ENCODE measurements at regions not wholly inside any gene's neighbourhood (a gene's known extent, or its start where the extent isn't known, plus 50 kb on each side); places are given as distances from the start of the nearest gene placed in this dataset.

GRCh38 chr15:95350908-95351307, 979.6 kb upstream of the NR2F2 start:
- no peak for DNase-seq

DNA sequence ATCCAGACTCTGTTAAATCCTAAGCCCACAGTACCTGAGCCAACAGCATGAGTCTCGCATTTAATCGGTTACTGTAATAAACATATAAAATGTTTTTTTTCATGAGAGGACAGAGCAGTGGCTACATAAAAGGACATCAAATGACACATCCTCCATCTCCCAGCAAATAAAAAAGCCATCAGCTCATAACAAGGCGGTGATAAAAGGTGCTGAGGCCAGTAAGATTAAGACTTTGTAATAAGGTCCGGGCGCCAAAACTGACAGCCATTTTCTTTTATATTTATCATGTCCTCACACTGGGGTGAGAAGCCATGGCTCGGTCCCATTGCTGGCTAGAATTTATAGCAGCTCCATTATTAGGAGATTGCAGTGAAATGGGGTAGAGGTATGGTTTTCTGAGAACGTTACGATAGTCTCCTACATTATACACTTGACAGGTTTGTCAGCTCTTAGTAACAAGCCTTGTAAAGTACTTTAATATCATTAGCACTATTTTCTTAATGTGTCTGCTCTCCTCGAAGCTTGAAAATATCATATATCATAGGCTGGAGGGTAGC, 977.8 kb upstream of the NR2F2 start:
- no peak for DNase-seq

GRCh38 chr15:95353512-95353911, 977.0 kb upstream of the NR2F2 start:
- DNase-seq, result no peak

- no peak for DNase-seq
Observed at GRCh38 chr15:95359966-95360365, 970.5 kb upstream of the NR2F2 start.

- DNase-seq, result no peak
Observed at GRCh38 chr15:95362306-95362705, 968.2 kb upstream of the NR2F2 start.

- DNase-seq, result no peak
Observed at GRCh38 chr15:95363646-95364045, 966.9 kb upstream of the NR2F2 start.

GRCh38 chr15:95365511-95366107, 964.9 kb upstream of the NR2F2 start:
- DNase-seq, result no peak

DNA sequence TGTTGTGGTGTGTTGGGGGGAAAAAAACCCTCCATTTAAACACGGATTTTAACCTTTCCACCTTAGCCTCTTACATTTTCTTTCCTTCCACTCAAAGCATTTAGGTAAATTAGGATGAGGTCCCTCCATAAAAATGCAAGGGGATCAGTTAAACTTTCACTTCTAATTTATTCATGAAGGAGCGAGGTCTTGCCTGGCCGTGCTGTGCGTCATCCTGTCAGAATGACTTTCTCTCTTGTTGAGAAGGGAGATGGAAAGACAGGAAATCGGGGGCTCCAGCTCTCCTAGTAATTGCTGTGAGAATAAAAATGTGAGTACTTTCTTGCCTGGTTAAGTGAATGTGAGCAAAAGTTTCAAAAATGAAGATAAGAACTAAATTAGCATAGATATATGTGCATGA, 962.3 kb upstream of the NR2F2 start:
- no peak for DNase-seq

- no peak for DNase-seq
Observed at GRCh38 chr15:95368755-95369601, 961.5 kb upstream of the NR2F2 start.

DNA sequence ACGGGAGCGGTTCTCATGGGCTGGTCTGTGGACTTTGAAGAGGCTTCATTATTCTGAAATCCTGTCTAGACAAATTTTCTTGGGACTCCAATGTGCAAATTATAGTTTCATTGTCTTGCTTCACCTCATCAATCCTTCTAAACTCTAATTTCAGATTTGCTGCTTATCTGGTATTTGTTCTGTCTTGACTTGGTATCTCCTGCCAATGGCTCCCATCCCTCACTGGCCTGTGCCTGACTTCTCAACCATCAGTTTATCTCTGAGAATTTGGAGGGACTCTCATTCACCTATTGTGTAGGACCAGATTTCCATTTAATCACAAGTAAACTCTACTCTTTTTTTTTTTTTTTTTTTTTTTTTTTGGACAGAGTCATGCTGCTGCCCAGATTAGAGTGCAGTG, 960.2 kb upstream of the NR2F2 start:
- DNase-seq, result no peak

- no peak for DNase-seq
Observed at GRCh38 chr15:95371664-95372063, 958.8 kb upstream of the NR2F2 start.

DNA sequence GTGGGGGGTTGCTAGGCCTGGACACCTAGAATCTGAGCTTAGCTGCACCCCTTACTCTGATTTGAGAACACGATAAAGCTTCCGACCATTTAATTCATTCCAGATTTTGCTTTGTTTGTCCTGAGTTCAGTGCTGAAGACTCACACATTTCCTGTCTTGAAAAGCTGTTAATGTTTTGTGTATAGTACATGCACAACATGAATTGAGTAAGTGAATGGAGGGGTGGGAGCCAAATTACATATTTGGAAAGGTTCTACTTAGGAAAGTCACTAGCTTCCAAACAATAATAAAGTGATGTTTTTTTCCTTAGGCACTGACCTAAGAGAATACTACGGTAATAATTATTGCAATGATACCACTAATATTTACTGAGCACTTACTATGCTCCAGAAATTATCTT, 955.2 kb upstream of the NR2F2 start:
- no peak for DNase-seq

GRCh38 chr15:95377258-95377852, 953.1 kb upstream of the NR2F2 start:
- DNase-seq, result no peak

DNA sequence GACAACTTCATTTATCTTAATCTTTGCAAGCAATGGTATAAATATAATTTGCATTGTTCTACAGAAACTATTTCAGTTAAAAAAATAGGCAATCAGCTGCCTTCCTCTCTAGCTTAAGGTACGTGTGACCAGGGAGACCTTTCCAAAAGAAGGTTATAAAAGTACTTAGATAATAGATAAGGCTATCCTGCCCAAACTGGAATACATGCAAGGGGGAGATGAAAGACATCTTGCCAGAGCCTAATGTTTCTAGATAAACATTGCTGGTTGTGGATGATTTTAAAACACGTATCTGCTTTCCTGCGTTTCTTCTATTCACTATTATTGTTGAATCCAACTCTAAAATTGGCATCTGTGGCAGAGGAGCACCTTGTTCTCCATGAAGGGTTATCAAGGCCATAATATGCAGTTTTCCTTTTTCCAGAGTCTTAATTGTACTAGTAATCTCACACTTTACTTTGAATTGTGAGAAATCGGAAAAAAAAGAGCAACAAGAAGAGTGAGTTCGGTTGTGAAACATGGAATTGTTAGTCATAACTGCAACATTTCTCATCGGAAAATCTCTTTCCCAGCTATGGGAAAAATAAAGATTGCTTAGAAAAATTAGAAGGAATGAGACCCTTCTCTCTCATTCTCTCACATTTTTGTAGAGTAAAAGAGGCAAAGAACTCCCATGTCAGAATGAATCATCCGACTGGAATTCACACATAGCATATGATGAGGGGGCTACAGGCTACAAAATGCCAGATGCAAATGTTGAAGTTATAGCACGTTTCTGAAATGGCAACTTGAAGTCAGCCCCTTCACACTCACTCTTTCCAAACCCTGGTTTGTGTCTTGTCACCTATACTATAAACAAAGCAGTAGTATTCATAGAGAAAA, 936.1 kb upstream of the NR2F2 start:
- DNase-seq, result no peak

DNA sequence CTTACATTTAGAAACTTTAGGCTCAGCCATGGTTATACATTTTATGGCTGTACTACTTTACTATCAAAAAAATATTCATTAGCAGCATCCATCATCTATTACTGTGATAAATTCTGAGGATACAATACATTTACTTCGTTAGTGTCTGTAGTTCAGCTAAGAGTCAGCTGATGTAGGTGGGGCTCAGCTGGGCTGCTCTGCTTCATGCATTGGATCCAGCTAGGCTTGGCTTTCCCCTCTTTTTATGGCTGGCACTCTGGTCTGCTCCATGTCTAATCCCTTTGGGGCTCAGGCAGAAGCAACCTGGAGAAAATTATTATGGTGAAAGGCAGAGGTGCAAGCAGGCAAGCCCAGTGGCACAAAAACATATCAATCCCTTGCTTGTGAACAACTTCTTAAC, 930.1 kb upstream of the NR2F2 start:
- no peak for DNase-seq

DNA sequence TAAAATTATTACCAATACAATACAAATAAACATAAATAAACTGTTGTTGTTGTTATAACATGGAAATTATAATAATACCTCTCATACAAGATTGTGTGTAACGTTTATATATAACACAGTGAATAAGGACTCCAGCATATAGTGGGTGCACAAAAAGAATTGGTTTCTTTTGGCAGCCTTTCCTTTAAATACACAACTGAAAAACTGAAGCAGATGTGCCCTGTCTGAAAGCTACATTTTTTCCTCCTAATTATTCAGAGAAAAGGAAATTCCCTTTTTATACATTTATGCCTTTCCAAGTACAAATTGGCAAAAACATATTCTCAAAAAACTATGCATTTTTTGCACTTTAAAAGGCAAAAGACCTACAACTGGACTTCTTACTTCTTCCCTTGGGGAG, 928.9 kb upstream of the NR2F2 start:
- no peak for DNase-seq

DNA sequence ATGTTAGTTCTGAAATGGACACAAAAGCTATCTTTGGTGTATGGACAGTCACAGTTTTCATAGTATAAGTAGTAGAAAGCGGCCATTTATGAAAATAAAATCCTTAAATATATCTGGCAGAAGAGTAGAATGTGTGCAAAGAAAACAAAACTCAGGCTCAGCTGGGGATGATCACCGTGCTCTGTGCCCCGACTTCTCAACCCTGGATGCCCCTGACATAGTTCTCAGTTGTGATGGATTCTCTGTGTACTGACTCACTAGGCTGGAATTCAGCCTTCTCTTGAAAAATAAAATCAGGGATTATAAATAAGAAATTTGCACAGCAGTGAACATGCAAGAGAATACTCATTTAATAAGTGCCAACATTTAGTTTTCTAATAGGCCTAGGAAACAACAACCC, 925.1 kb upstream of the NR2F2 start:
- DNase-seq, result no peak

DNA sequence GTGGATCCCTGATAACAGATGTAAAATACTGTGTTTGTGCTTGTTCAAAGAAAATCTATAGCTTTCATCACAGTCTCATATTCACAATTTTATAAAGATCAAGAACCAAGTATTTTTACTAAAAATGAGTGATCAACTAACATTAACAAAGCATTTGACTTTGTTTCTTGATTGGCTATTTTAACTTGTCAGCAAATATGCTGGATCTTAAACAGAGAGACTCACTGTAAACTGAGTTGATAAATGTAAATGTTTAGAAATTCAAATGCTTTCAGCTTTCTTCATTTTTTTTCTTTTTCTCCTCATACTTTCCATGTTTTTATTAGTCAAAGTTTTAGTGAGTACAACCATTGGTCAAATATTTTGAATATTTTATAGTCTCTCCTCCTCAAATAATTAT, 923.0 kb upstream of the NR2F2 start:
- no peak for DNase-seq

- DNase-seq, result no peak
Observed at GRCh38 chr15:95409211-95409610, 921.3 kb upstream of the NR2F2 start.

GRCh38 chr15:95409626-95410310, 920.7 kb upstream of the NR2F2 start:
- DNase-seq, result no peak

DNA sequence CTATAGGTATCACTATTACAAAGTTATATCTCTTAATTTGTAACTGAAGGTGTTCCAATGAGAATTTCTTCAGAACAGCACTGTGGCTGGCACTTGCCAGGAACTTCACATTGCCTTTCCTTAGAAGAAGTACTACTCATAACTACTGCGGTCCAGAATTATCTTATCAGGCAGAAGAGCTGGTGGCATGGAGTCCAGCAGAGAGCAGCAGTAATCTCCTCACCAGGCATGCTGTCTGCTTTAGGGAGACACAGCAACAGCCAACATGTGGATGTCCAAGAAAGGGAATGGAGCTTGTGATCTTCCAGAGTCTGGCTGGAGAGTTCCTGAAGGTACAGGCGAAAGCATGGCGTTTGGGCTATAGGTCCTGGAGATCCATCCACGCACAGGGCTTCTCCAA, 919.7 kb upstream of the NR2F2 start:
- no peak for DNase-seq

DNA sequence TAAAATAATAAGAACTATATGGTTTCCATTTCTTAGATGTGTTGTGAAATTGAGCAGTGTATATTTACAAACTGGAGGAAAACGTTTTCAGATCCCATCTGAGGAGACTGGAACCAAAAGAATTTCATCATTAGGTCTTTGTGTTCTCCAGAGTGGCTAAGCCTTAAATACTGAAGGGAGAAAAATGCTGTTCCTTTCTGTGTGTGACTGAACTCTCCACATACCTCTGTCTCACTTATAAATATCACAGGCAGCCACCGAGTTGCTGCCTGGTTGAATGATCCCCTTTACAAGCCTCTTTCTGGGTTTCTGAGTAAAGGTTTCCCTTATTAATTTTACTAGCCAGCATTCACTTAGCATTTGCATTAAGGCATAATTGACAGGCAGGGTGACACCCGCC, 913.9 kb upstream of the NR2F2 start:
- no peak for DNase-seq

All from activated CD4-positive, alpha-beta T cell treated with anti-CD3 and anti-CD28 coated beads, Interleukin-2, amount 50 U/mL, for 16 hours (primary cell).